AG10803 (cell line): ENCODE measurements at regions not wholly inside any gene's neighbourhood (a gene's known extent, or its start where the extent isn't known, plus 50 kb on each side); places are given as distances from the start of the nearest gene placed in this dataset.
"Not testable (repeated sequence)": the region's sequence is repeated elsewhere in the genome, so short reads cannot be mapped to it uniquely, and the experiment has no call there.

Experiments used
- DNase-seq: peaks from one replicate; pipeline ENCODE4 v3.0.0; 2010; ENCODE audit warnings: low read depth
- H3K4me3 ChIP-seq: 2 replicates; pipeline ENCODE4 v1.5.1; 2011; ENCODE audit warnings: mild to moderate bottlenecking, low read length, control low read depth
- TF ChIP-seq, protein P1 (sequence below): conservative IDR thresholded peaks from 2 replicates; pipeline ENCODE4 v1.5.1; 2011; ENCODE audit warnings: mild to moderate bottlenecking, low read length, control low read depth, inconsistent platforms

DNA sequence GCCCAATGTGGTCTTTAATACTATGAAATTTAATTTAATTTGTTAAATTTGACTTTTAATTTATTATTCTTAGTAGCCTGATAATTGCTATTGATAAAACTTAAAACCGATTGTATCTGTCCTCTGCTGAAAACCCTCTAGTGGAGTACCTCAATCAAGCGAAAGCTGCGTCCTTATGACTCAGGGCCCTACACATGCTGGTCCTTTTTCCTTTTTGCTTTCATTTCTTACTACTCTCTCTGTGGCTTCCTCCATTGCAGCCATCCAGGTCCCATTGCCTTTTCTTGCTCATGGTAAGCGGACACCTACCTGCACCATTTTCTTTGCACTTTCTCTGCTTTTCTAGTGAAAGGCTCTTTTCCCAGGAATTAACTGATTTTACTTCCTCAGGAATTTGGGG is 301.1 kb downstream of the INHBA start:
- H3K4me3 ChIP-seq: no peak overlapping the region
- TF ChIP-seq, protein P1, sequence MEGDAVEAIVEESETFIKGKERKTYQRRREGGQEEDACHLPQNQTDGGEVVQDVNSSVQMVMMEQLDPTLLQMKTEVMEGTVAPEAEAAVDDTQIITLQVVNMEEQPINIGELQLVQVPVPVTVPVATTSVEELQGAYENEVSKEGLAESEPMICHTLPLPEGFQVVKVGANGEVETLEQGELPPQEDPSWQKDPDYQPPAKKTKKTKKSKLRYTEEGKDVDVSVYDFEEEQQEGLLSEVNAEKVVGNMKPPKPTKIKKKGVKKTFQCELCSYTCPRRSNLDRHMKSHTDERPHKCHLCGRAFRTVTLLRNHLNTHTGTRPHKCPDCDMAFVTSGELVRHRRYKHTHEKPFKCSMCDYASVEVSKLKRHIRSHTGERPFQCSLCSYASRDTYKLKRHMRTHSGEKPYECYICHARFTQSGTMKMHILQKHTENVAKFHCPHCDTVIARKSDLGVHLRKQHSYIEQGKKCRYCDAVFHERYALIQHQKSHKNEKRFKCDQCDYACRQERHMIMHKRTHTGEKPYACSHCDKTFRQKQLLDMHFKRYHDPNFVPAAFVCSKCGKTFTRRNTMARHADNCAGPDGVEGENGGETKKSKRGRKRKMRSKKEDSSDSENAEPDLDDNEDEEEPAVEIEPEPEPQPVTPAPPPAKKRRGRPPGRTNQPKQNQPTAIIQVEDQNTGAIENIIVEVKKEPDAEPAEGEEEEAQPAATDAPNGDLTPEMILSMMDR: no peak
- no peak for DNase-seq

DNA sequence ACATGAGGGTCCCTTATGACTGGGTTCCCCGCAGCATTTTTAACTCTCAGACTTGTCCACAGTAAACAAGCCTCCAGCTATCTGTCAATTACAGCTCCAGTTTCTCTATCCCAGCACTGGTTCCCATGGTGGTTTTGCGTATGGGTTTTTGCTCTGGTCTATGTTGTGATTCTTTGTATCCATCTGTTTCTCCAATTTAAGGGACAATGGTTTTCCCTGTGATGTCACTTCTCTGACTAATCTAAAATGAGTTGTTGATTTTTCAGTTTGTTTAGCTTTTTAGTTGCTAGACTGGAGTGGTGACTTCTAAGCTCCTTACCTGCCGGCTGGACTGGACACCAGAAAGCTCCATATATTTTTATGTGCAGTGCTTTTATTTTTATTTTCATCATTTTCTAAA is 303.7 kb downstream of the INHBA start:
- no peak overlapping the region for H3K4me3 ChIP-seq
- no peak for DNase-seq
- TF ChIP-seq, protein P1: no peak

DNA sequence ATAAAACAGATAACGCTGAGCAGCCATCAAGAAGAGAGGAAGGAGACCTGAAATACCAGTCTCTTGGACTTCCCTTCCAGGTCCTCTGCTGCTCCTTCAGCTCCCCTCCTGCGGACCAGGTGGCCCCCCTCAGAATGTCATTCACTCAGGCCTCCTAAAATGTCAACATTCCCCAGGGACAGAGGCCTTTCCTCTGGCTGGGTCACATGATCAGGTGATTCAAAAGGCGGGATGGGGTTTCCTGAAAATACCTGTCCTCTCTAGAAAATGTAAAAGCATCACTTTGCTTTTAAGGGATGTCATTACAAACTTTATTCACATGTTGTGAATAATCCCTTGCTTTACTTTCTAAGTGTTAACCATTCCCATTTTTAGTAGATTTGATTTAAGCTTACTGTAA is 311.1 kb downstream of the INHBA start:
- DNase-seq: no peak
- H3K4me3 ChIP-seq: no peak overlapping the region
- TF ChIP-seq, protein P1: no peak

DNA sequence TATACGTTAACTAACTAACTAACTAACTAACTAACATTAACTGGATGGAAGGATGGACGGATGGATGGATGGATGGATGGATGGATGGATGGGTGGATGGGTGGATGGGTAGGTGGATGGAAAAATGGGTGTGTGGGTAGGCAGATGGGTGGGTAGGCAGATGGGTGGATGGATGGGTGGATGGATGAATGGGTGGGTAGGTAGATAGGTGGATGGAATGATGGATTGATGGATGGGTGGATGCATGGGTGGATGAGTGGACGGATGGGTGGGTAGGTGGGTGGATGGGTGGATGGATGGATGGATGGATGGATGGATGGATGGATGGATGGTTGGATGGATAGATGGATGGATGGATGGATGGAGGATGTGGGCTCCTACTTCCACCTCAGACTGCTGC is 314.0 kb downstream of the INHBA start:
- not testable (repeated sequence) for DNase-seq, H3K4me3 ChIP-seq

DNA sequence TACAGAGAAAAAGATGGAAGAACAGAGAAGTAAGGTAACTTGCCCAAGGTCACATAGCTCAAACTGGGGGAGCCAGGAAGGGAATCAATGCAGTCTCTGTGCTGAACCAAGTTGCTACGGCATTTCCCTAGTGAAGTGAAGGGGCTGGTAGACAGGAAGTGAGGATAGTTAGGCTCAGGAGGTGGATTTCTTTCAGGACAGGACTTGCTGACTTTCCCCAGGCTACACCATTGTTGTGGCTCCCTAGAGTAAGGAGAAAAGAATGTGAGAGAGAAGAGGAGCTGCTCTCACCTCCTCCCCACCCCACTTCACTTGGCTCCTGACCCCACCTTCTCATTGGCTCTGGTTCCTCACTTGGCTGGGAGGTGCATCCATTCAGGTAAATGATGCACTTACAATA is 316.9 kb downstream of the INHBA start:
- DNase-seq: no peak
- TF ChIP-seq, protein P1: no peak
- H3K4me3 ChIP-seq: no peak overlapping the region

DNA sequence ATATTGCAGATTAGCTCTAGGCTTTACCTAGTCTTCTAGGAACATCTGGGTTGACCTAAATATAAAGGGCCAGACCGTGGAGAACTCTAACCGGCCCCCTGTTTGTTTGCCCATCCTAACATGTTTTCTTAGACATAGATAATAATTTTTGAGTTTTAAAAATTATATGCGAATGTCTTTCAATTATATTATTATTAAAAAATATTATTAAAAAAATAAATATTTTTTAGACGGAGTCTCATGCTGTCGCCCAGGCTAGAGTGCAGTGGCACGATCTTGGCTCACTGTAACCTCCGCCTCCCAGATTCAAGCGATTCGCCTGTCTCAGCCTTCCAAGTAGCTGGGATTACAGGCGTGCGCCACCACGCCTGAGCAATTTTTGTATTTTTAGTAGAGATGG is 318.5 kb downstream of the INHBA start:
- TF ChIP-seq, protein P1: no peak
- no peak for DNase-seq

DNA sequence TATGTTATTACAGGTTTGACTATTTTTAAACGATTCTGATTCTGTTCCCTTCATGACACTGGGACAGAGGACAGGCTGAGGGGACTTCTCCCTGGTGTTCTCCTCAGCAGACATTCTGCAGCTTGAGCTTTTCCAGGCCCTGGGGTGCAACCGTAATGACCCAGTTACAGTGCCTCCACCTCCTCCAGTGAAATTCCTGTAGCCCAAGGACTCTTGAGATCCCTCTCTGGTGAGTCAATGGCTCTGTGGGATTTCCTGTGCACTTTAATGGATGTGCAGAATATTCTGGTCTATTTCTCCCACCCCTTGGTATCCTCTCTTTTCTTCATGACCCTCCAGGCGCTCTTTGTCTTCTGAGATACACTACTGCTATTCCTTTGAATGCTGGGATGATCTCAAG is 319.3 kb downstream of the INHBA start:
- no peak for DNase-seq
- TF ChIP-seq, protein P1: no peak
- H3K4me3 ChIP-seq: no peak overlapping the region

More for the DNA sequence above, 318.5 kb downstream of the INHBA start:
- H3K4me3 ChIP-seq: no peak overlapping the region

DNA sequence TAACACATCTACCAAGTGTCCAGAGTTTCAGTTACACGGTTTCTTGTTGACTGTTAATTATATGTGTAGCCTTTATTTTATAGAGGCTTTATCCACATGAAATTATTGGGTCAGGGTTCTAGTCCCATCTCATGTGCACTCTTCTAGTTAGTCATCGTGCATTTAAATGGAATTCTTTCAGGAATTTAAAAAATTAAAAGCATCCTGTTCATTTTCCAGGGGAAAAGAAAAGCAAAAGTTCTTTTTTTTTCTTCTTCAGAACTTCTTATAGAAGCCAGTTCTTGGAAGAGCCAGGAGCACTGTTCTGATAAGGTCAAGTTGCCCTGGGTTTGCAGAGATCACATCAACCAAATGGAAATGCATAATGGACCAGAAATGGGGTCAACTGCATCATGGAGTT is 324.7 kb downstream of the INHBA start:
- TF ChIP-seq, protein P1: no peak
- H3K4me3 ChIP-seq: no peak overlapping the region
- no peak for DNase-seq
